ENCODE measurements at regions not wholly inside any gene's neighbourhood (a gene's known extent, or its start where the extent isn't known, plus 50 kb on each side); places are given as distances from the start of the nearest gene placed in this dataset.

DNA sequence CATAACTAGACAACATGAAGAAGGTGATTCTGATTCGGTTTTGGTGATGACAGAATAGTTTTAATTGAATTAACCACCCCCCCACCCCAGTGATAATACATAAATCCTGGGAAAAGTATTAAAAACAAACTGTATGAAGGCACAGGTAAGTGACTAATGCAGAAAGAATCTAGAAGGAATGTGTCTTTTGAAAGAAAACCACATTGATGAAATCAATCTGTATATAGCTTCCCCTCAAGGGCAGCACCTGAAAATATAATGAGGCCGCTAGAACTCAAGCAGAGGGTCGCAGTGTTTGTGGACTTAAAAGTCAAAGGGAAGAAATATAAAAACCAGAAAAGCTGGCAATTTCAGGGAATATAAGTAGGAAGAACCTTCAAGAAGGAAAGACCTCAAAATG lies 580.5 kb upstream of the CHORDC1 start:
- Mint-ChIP-seq H3K9me3 (peaks cover 0 to 22% (median 2%) of the 10 kb centered on the region in 11 donors), H3K4me1 (no peaks in the 10 kb centered on the region), H3K27ac (no peak overlapping the region), H3K36me3 (no peaks in the 10 kb centered on the region), H3K27me3 (no peaks in the 10 kb centered on the region), H3K4me3 (no peak overlapping the region)
- DNase-seq = no peak
- Histone ChIP-seq H3K4me3 (ENCODE audit: low read length) (no peak overlapping the region), H3K27ac (ENCODE audit: low read depth, low read length) (no peak overlapping the region), H3K9me3 (ENCODE audit: control insufficient read depth in 2 of 3, low read length in 3 of 3) (no peaks in the 10 kb centered on the region), H3K27me3 (ENCODE audit: control insufficient read depth in 2 of 2, insufficient read depth in 2 of 2, low read length in 2 of 2) (no peaks in the 10 kb centered on the region), H3K4me1 (ENCODE audit: control insufficient read depth in 2 of 2, insufficient read depth in 2 of 2, low read length in 2 of 2) (no peaks in the 10 kb centered on the region), H3K36me3 (ENCODE audit: control insufficient read depth in 2 of 3, insufficient read depth in 3 of 3, low read length in 3 of 3) (no peaks in the 10 kb centered on the region)
- ChIA-PET POLR2A (no interaction called here), CTCF (no interaction called here)
- ATAC-seq = no peak
- intact Hi-C loops (cut with micrococcal nuclease) = no loop called here

- H3K27ac Mint-ChIP-seq = no peak overlapping the region
- H3K4me3 ChIP-seq (ENCODE audit: low read length) = no peak overlapping the region
- intact Hi-C loops (cut with micrococcal nuclease) = no loop called here
- no peak overlapping the region for H3K27ac ChIP-seq (ENCODE audit: low read depth, low read length)
- no peaks in the 10 kb centered on the region for H3K27me3 ChIP-seq (ENCODE audit: control insufficient read depth in 2 of 2, insufficient read depth in 2 of 2, low read length in 2 of 2)
- ChIA-PET POLR2A (no interaction called here), CTCF (no interaction called here)
- no peaks in the 10 kb centered on the region for H3K4me1 Mint-ChIP-seq
- H3K4me3 Mint-ChIP-seq = no peak overlapping the region
- no peaks in the 10 kb centered on the region for H3K9me3 ChIP-seq (ENCODE audit: control insufficient read depth in 2 of 3, low read length in 3 of 3)
- no peaks in the 10 kb centered on the region for H3K36me3 Mint-ChIP-seq
- ATAC-seq (no peak), DNase-seq (no peak)
- no peaks in the 10 kb centered on the region for H3K36me3 ChIP-seq (ENCODE audit: control insufficient read depth in 2 of 3, insufficient read depth in 3 of 3, low read length in 3 of 3)
- no peaks in the 10 kb centered on the region for H3K4me1 ChIP-seq (ENCODE audit: control insufficient read depth in 2 of 2, insufficient read depth in 2 of 2, low read length in 2 of 2)
- H3K9me3 Mint-ChIP-seq = peaks cover 0 to 18% (median 0%) of the 10 kb centered on the region in 11 donors
- no peaks in the 10 kb centered on the region for H3K27me3 Mint-ChIP-seq
Observed at GRCh38 chr11:90798769-90799168, 575.9 kb upstream of the CHORDC1 start.

DNA sequence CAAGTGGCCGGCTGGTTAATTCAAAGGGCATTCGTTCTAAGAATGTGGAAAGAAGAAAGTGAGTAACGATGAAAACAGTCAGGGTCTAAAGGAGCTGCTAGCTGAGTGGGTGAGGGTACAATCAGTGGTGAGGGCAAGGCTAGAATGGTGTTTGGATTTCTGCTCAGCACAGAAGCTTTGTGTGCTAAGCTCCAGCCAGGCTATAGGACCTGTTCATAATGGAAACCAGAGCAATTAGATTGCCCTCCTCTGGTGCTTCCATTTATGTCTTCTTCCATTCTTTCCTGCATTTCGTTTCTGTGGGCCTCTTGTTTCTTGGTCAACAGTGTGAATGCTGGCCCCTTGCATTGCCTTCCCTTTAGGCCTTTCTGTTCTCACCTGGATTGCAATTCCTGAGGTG lies 572.9 kb upstream of the CHORDC1 start:
- CTCF ChIA-PET = no interaction called here

GRCh38 chr11:90788961-90789360 lies 566.1 kb upstream of the CHORDC1 start:
- ChIA-PET CTCF (no interaction called here), POLR2A (no interaction called here)
- Histone ChIP-seq H3K4me3 (ENCODE audit: low read length) (no peak overlapping the region), H3K27me3 (ENCODE audit: control insufficient read depth in 2 of 2, insufficient read depth in 2 of 2, low read length in 2 of 2) (no peaks in the 10 kb centered on the region), H3K36me3 (ENCODE audit: control insufficient read depth in 2 of 3, insufficient read depth in 3 of 3, low read length in 3 of 3) (no peaks in the 10 kb centered on the region), H3K9me3 (ENCODE audit: control insufficient read depth in 2 of 3, low read length in 3 of 3) (no peaks in the 10 kb centered on the region), H3K4me1 (ENCODE audit: control insufficient read depth in 2 of 2, insufficient read depth in 2 of 2, low read length in 2 of 2) (no peaks in the 10 kb centered on the region), H3K27ac (ENCODE audit: low read depth, low read length) (no peak overlapping the region)
- Mint-ChIP-seq H3K27ac (no peak overlapping the region), H3K4me1 (no peaks in the 10 kb centered on the region), H3K36me3 (no peaks in the 10 kb centered on the region), H3K4me3 (no peak overlapping the region), H3K9me3 (peaks cover 0 to 32% (median 13%) of the 10 kb centered on the region in 11 donors), H3K27me3 (no peaks in the 10 kb centered on the region)
- ATAC-seq (no peak), DNase-seq (no peak)
- intact Hi-C loops (cut with micrococcal nuclease) = no loop called here

More for the DNA sequence above, 572.9 kb upstream of the CHORDC1 start:
- Histone ChIP-seq H3K27me3 (ENCODE audit: control insufficient read depth in 2 of 2, insufficient read depth in 2 of 2, low read length in 2 of 2) (no peaks in the 10 kb centered on the region), H3K4me3 (ENCODE audit: low read length) (no peak overlapping the region), H3K9me3 (ENCODE audit: control insufficient read depth in 2 of 3, low read length in 3 of 3) (no peaks in the 10 kb centered on the region), H3K4me1 (ENCODE audit: control insufficient read depth in 2 of 2, insufficient read depth in 2 of 2, low read length in 2 of 2) (no peaks in the 10 kb centered on the region), H3K27ac (ENCODE audit: low read depth, low read length) (no peak overlapping the region), H3K36me3 (ENCODE audit: control insufficient read depth in 2 of 3, insufficient read depth in 3 of 3, low read length in 3 of 3) (no peaks in the 10 kb centered on the region)
- Mint-ChIP-seq H3K4me3 (no peak overlapping the region), H3K27me3 (no peaks in the 10 kb centered on the region), H3K9me3 (peaks cover 0 to 18% (median 0%) of the 10 kb centered on the region in 11 donors), H3K4me1 (no peaks in the 10 kb centered on the region), H3K27ac (no peak overlapping the region), H3K36me3 (no peaks in the 10 kb centered on the region)
- ATAC-seq = no peak
- intact Hi-C loops (cut with micrococcal nuclease) = no loop called here
- POLR2A ChIA-PET = no interaction called here
- no peak for DNase-seq

DNA sequence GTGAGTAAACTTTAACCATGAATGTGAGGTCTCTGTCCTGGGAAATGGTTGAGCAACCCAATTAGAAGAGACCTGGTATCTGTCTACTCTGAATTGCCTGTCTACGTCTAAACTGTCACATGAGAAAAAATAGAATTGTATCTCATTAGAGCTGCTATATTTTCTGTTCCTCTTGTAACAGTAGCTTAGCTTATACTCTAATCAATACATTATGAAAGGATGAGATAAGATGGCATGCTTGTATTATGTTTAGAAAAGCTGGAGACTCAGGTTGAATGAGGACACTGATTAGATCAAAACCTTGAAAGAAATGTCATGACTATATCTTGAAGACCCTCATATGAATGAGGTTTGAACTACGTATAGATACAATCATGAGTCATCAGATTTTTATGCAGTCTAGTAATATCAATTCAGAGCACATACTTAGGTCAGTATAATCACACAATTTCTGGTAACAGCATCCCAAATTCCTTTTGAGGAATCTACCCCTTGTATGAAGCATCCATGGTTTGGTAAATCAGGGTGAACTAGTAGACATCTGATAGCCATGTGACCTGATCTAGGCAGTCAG lies 561.5 kb upstream of the CHORDC1 start:
- no peaks in the 10 kb centered on the region for H3K4me1 ChIP-seq (ENCODE audit: control insufficient read depth in 2 of 2, insufficient read depth in 2 of 2, low read length in 2 of 2)
- ChIA-PET CTCF (no interaction called here), POLR2A (no interaction called here)
- no peak overlapping the region for H3K4me3 Mint-ChIP-seq
- no peaks in the 10 kb centered on the region for H3K36me3 ChIP-seq (ENCODE audit: control insufficient read depth in 2 of 3, insufficient read depth in 3 of 3, low read length in 3 of 3)
- H3K4me1 Mint-ChIP-seq = peaks cover 0 to 1% (median 0%) of the 10 kb centered on the region in 7 donors
- H3K27me3 Mint-ChIP-seq = no peaks in the 10 kb centered on the region
- H3K27ac Mint-ChIP-seq = no peak overlapping the region
- no peak for ATAC-seq
- H3K4me3 ChIP-seq (ENCODE audit: low read length) = no peak overlapping the region
- H3K9me3 ChIP-seq (ENCODE audit: control insufficient read depth in 2 of 3, low read length in 3 of 3) = no peaks in the 10 kb centered on the region
- H3K9me3 Mint-ChIP-seq = peaks cover 0 to 27% (median 8%) of the 10 kb centered on the region in 11 donors
- no peaks in the 10 kb centered on the region for H3K27me3 ChIP-seq (ENCODE audit: control insufficient read depth in 2 of 2, insufficient read depth in 2 of 2, low read length in 2 of 2)
- intact Hi-C loops (cut with micrococcal nuclease) = no loop called here
- H3K27ac ChIP-seq (ENCODE audit: low read depth, low read length) = no peak overlapping the region
- DNase-seq = no peak
- no peaks in the 10 kb centered on the region for H3K36me3 Mint-ChIP-seq

DNA sequence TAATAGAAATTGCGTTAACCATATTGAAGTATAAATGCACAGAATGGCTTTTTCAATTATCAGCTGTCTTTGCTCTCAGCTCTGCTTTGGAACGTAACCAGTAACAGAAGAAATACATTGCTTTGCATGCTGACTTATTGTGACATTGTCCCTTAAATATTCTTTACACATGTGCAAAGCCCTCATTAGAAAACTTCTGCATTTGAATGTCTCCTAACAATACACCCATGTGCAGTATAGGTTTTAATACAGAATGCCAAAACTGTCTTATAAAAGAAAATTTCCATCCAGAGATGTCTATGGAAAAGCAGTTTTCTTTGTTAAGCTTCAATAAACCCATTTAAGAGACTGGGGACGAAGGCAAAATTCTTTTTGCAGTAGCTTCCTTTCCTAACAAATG lies 560.3 kb upstream of the CHORDC1 start:
- Histone ChIP-seq H3K27me3 (ENCODE audit: control insufficient read depth in 2 of 2, insufficient read depth in 2 of 2, low read length in 2 of 2) (no peaks in the 10 kb centered on the region), H3K4me1 (ENCODE audit: control insufficient read depth in 2 of 2, insufficient read depth in 2 of 2, low read length in 2 of 2) (no peaks in the 10 kb centered on the region), H3K36me3 (ENCODE audit: control insufficient read depth in 2 of 3, insufficient read depth in 3 of 3, low read length in 3 of 3) (no peaks in the 10 kb centered on the region), H3K9me3 (ENCODE audit: control insufficient read depth in 2 of 3, low read length in 3 of 3) (no peaks in the 10 kb centered on the region), H3K4me3 (ENCODE audit: low read length) (no peak overlapping the region), H3K27ac (ENCODE audit: low read depth, low read length) (no peak overlapping the region)
- Mint-ChIP-seq H3K4me1 (peaks cover 0 to 1% (median 0%) of the 10 kb centered on the region in 7 donors), H3K27ac (no peak overlapping the region), H3K4me3 (no peak overlapping the region), H3K9me3 (peaks cover 0 to 25% (median 7%) of the 10 kb centered on the region in 11 donors), H3K36me3 (no peaks in the 10 kb centered on the region), H3K27me3 (no peaks in the 10 kb centered on the region)
- ATAC-seq (no peak), DNase-seq (no peak)
- ChIA-PET POLR2A (no interaction called here), CTCF (no interaction called here)
- intact Hi-C loops (cut with micrococcal nuclease) = no loop called here

DNA sequence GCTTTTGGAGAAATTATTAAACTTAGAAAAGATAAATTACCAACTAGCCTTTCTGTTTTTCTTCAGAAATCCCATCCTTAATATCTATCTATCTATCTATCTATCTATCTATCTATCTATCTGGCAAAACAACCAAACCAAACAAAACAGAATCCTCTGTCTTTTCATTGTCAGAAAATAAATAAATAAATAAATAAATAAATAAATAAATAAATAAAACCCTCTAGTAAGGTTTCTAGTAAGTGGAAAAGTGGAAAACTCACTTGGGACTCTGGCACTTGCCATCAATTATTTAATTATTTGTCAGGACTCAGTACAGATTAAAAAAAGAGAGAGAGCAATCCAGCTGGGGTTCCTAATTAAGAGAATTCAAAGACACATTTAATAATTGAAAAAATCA lies 556.2 kb upstream of the CHORDC1 start:
- Mint-ChIP-seq H3K36me3 (no peaks in the 10 kb centered on the region), H3K27me3 (no peaks in the 10 kb centered on the region), H3K9me3 (peaks cover 0 to 29% (median 7%) of the 10 kb centered on the region in 11 donors), H3K4me3 (no peak overlapping the region), H3K4me1 (peaks cover 0 to 4% (median 0%) of the 10 kb centered on the region in 7 donors), H3K27ac (no peak overlapping the region)
- intact Hi-C loops (cut with micrococcal nuclease) = no loop called here
- Histone ChIP-seq H3K9me3 (ENCODE audit: control insufficient read depth in 2 of 3, low read length in 3 of 3) (no peaks in the 10 kb centered on the region), H3K4me1 (ENCODE audit: control insufficient read depth in 2 of 2, insufficient read depth in 2 of 2, low read length in 2 of 2) (no peaks in the 10 kb centered on the region), H3K27me3 (ENCODE audit: control insufficient read depth in 2 of 2, insufficient read depth in 2 of 2, low read length in 2 of 2) (no peaks in the 10 kb centered on the region), H3K36me3 (ENCODE audit: control insufficient read depth in 2 of 3, insufficient read depth in 3 of 3, low read length in 3 of 3) (no peaks in the 10 kb centered on the region), H3K4me3 (ENCODE audit: low read length) (no peak overlapping the region), H3K27ac (ENCODE audit: low read depth, low read length) (no peak overlapping the region)
- CTCF ChIA-PET = no interaction called here
- DNase-seq (no peak), ATAC-seq (no peak)
- POLR2A ChIA-PET = no interaction called here

All from naive thymus-derived CD4-positive, alpha-beta T cell (primary cell).